ENCODE measurements at regions not wholly inside any gene's neighbourhood (a gene's known extent, or its start where the extent isn't known, plus 50 kb on each side); places are given as distances from the start of the nearest gene placed in this dataset.
A peak's percentile ranks its signal among the peaks of the same experiment; 100 is the strongest.

GRCh38 chr20:17023036-17023435, 203.8 kb upstream of the PCSK2 start:
- no peaks in the 10 kb centered on the region for H3K27me3 ChIP-seq (ENCODE audit: insufficient read depth, low read depth, low read length)
- H2AFZ ChIP-seq (ENCODE audit: low read depth, low read length), result no peak overlapping the region
- H3K9me2 ChIP-seq (ENCODE audit: insufficient read depth, low read length), result no peaks in the 10 kb centered on the region
- H3K27ac ChIP-seq (ENCODE audit: low read length), result peak overlapping the region; percentile 84
- peak overlapping the region; percentile 34 for H3K4me3 ChIP-seq (ENCODE audit: low read length)
- no peaks in the 10 kb centered on the region for H3K9me3 ChIP-seq (ENCODE audit: low read length)
- H3F3A ChIP-seq (ENCODE audit: insufficient read depth, low read length, poor library complexity, severe bottlenecking), result no peaks in the 10 kb centered on the region
- no peaks in the 10 kb centered on the region for H3K36me3 ChIP-seq (ENCODE audit: insufficient read depth, low read length)
- peak overlapping the region; percentile 23 for H3K4me2 ChIP-seq (ENCODE audit: low read length)
- no peaks in the 10 kb centered on the region for H4K20me1 ChIP-seq (ENCODE audit: insufficient read depth)
- H3K9ac ChIP-seq (ENCODE audit: low read length), result peak overlapping the region; percentile 49
- no peaks in the 10 kb centered on the region for H3K79me2 ChIP-seq (replicated peaks; ENCODE audit: insufficient read depth, low read length)
- TF ChIP-seq EP300 (conservative IDR thresholded peaks at IDR 0.05; ENCODE audit: poor library complexity, severe bottlenecking) (peak; percentile 76), POLR2AphosphoS5 (IDR thresholded peaks at IDR 0.05) (peak; percentile 40), EZH2 (IDR thresholded peaks at IDR 0.05; ENCODE audit: borderline replicate concordance, insufficient read depth, low read length, poor library complexity, severe bottlenecking) (no peak), MXI1 (conservative IDR thresholded peaks at IDR 0.05; ENCODE audit: poor library complexity, severe bottlenecking) (peak; percentile 19), SMC3 (conservative IDR thresholded peaks at IDR 0.05; ENCODE audit: poor library complexity) (no peak)
- TF ChIP-seq, protein P1, sequence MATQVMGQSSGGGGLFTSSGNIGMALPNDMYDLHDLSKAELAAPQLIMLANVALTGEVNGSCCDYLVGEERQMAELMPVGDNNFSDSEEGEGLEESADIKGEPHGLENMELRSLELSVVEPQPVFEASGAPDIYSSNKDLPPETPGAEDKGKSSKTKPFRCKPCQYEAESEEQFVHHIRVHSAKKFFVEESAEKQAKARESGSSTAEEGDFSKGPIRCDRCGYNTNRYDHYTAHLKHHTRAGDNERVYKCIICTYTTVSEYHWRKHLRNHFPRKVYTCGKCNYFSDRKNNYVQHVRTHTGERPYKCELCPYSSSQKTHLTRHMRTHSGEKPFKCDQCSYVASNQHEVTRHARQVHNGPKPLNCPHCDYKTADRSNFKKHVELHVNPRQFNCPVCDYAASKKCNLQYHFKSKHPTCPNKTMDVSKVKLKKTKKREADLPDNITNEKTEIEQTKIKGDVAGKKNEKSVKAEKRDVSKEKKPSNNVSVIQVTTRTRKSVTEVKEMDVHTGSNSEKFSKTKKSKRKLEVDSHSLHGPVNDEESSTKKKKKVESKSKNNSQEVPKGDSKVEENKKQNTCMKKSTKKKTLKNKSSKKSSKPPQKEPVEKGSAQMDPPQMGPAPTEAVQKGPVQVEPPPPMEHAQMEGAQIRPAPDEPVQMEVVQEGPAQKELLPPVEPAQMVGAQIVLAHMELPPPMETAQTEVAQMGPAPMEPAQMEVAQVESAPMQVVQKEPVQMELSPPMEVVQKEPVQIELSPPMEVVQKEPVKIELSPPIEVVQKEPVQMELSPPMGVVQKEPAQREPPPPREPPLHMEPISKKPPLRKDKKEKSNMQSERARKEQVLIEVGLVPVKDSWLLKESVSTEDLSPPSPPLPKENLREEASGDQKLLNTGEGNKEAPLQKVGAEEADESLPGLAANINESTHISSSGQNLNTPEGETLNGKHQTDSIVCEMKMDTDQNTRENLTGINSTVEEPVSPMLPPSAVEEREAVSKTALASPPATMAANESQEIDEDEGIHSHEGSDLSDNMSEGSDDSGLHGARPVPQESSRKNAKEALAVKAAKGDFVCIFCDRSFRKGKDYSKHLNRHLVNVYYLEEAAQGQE (IDR thresholded peaks at IDR 0.05; ENCODE audit: borderline replicate concordance), result no peak

DNA sequence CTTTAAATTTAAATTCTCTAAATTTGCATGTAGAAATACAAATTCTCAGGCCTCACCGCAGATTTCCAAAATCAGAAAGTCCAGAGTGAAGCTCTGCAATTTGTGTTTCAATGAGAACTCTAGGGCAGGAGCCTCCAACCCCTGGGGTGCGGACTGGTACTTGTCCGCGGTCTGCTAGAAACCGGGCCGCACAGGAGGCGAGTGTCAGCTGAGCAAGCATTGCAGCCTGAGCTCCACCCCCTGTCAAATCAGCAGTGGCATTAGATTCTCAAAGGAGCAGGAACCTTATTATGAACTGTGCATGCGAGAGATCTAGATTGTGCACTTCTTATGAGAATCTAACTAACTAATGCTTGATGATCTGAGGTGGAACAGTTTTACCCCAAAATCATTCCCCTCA, 203.0 kb upstream of the PCSK2 start:
- Histone ChIP-seq H3F3A (ENCODE audit: insufficient read depth, low read length, poor library complexity, severe bottlenecking) (no peaks in the 10 kb centered on the region), H4K20me1 (ENCODE audit: insufficient read depth) (no peaks in the 10 kb centered on the region), H3K9ac (ENCODE audit: low read length) (peak overlapping the region; percentile 49), H3K4me2 (ENCODE audit: low read length) (no peak overlapping the region), H3K79me2 (replicated peaks; ENCODE audit: insufficient read depth, low read length) (no peaks in the 10 kb centered on the region), H2AFZ (ENCODE audit: low read depth, low read length) (no peak overlapping the region), H3K9me3 (ENCODE audit: low read length) (no peaks in the 10 kb centered on the region), H3K4me3 (ENCODE audit: low read length) (peak overlapping the region; percentile 34), H3K9me2 (ENCODE audit: insufficient read depth, low read length) (no peaks in the 10 kb centered on the region), H3K27me3 (ENCODE audit: insufficient read depth, low read depth, low read length) (no peaks in the 10 kb centered on the region), H3K36me3 (ENCODE audit: insufficient read depth, low read length) (no peaks in the 10 kb centered on the region), H3K27ac (ENCODE audit: low read length) (peak overlapping the region; percentile 84)
- no peak for TF ChIP-seq TAF1 (IDR thresholded peaks at IDR 0.05; ENCODE audit: low read depth)
- TF ChIP-seq MXI1 (conservative IDR thresholded peaks at IDR 0.05; ENCODE audit: poor library complexity, severe bottlenecking), result no peak
- no peak for TF ChIP-seq EZH2 (IDR thresholded peaks at IDR 0.05; ENCODE audit: borderline replicate concordance, insufficient read depth, low read length, poor library complexity, severe bottlenecking)
- TF ChIP-seq CTCF (IDR thresholded peaks at IDR 0.05; ENCODE audit: poor library complexity, severe bottlenecking), result no peak
- TF ChIP-seq, protein P1 (IDR thresholded peaks at IDR 0.05; ENCODE audit: borderline replicate concordance), result no peak
- TF ChIP-seq EP300 (conservative IDR thresholded peaks at IDR 0.05; ENCODE audit: poor library complexity, severe bottlenecking), result no peak
- no peak for TF ChIP-seq RAD21 (conservative IDR thresholded peaks at IDR 0.05)
- no peak for TF ChIP-seq SMC3 (conservative IDR thresholded peaks at IDR 0.05; ENCODE audit: poor library complexity)
- no peak for TF ChIP-seq POLR2AphosphoS5 (IDR thresholded peaks at IDR 0.05)
